ENCODE measurements at regions not wholly inside any gene's neighbourhood (a gene's known extent, or its start where the extent isn't known, plus 50 kb on each side); places are given as distances from the start of the nearest gene placed in this dataset.

- in situ Hi-C loops (cut with HindIII; ENCODE audit: low sequenced_read_pairs): no loop called here
- TF ChIP-seq, protein P1, sequence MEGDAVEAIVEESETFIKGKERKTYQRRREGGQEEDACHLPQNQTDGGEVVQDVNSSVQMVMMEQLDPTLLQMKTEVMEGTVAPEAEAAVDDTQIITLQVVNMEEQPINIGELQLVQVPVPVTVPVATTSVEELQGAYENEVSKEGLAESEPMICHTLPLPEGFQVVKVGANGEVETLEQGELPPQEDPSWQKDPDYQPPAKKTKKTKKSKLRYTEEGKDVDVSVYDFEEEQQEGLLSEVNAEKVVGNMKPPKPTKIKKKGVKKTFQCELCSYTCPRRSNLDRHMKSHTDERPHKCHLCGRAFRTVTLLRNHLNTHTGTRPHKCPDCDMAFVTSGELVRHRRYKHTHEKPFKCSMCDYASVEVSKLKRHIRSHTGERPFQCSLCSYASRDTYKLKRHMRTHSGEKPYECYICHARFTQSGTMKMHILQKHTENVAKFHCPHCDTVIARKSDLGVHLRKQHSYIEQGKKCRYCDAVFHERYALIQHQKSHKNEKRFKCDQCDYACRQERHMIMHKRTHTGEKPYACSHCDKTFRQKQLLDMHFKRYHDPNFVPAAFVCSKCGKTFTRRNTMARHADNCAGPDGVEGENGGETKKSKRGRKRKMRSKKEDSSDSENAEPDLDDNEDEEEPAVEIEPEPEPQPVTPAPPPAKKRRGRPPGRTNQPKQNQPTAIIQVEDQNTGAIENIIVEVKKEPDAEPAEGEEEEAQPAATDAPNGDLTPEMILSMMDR (IDR thresholded peaks at IDR 0.05; ENCODE audit: low read depth, low read length, missing control alignments): no peak
- no peak overlapping the region for H3K4me3 ChIP-seq (ENCODE audit: low read depth, low read length)
- no peak for DNase-seq (ENCODE audit: low read depth)
Observed at GRCh38 chr4:149955780-149956390, 122.4 kb upstream of the DCLK2 start.

DNA sequence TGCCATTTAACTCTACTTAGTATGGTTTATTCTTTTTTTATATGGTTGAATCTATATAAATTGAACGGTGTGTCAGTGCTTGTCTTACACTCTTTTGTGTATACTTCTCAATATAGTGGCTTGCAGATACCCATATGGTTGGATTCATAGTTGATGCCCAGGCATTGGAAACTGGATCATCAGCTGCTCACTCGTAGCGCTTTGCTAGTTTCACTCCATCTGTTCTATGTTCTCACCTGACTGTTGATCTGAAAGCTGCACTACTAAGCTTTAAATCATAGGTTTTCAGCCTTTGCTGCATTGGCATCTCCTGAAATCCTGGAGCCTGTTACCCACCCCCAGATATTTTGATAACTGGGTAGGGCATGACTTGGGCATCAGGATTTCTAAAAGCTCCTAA is 121.6 kb upstream of the DCLK2 start:
- in situ Hi-C loops (cut with HindIII; ENCODE audit: low sequenced_read_pairs): no loop called here
- H3K4me3 ChIP-seq (ENCODE audit: low read depth, low read length): no peak overlapping the region

DNA sequence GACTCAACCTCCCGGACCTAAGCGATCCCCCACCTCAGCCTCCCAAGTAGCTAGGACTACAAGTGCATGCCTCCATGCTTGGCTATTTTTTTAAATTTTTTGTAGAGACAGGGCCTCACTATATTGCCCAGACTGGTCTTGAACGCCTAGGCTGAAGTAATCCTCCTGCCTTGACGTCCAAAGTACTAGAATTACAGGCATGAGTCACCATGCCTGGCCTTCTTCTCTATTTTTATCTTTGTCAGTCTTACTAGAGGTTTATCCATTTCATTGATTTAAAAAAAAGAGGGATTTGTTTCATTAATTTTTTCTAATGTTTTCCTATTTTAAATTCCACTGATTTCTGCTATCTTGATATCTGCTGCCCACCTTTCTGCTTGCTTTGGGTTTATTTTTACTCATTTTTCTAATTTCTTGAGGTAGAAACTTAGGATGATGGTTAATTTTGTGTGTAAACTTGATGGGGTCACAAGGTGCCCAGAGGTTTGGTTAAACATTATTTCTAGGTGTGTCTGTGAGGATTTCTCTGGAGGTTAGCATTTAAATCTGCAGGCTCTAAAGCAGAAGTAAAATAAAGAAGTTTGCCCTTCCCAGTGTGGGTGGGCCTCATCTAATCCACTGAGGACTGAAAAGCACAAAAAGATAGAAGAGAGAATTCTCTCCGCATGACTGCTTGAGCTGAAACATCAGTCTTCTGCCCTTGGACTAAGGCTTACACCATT is 116.2 kb upstream of the DCLK2 start:
- H3K4me3 ChIP-seq (ENCODE audit: low read depth, low read length): no peak overlapping the region
- no peak for DNase-seq (ENCODE audit: low read depth)
- TF ChIP-seq, protein P1 (IDR thresholded peaks at IDR 0.05; ENCODE audit: low read depth, low read length, missing control alignments): no peak
- in situ Hi-C loops (cut with HindIII; ENCODE audit: low sequenced_read_pairs): no loop called here

More for the DNA sequence above, 121.6 kb upstream of the DCLK2 start:
- DNase-seq (ENCODE audit: low read depth): no peak
- TF ChIP-seq, protein P1 (IDR thresholded peaks at IDR 0.05; ENCODE audit: low read depth, low read length, missing control alignments): no peak

DNA sequence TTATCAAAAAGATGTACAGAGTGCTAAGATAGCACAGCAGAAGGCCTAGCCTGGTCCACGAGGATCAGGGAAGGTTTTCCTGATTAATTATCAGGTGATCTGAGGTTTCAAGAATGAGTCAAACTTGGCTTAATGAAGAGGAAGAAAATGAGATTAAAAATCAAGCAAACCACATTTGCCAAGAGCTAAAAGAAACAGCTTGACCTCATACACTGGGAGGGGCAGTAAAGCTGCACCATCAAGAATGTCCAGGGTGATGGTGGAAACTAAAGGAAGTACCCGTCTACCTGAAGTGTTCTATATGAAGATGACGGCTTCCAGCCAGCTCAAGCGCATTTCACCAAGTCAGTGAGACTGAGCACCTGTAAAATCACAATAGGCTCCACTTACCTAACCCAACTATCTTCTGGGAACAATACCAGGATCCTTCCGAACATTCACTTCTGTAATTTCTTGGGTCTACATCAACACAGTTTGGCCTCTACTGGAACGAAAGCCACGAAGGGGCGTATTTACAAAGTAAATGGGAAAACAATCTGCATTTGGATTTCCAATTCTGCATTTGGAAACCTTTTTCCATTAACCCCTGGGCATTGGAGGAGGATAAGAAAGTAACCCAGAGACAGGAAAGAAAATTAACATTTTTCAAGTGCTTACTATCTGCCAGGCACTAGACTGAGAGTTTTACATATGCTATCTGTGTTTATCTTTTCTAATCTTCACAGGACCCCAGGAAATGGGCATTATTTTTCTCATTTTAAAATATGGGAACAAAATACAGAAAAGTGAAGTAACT is 114.0 kb upstream of the DCLK2 start:
- TF ChIP-seq, protein P1 (IDR thresholded peaks at IDR 0.05; ENCODE audit: low read depth, low read length, missing control alignments): no peak
- DNase-seq (ENCODE audit: low read depth): no peak
- H3K4me3 ChIP-seq (ENCODE audit: low read depth, low read length): no peak overlapping the region
- in situ Hi-C loops (cut with HindIII; ENCODE audit: low sequenced_read_pairs): no loop called here

DNA sequence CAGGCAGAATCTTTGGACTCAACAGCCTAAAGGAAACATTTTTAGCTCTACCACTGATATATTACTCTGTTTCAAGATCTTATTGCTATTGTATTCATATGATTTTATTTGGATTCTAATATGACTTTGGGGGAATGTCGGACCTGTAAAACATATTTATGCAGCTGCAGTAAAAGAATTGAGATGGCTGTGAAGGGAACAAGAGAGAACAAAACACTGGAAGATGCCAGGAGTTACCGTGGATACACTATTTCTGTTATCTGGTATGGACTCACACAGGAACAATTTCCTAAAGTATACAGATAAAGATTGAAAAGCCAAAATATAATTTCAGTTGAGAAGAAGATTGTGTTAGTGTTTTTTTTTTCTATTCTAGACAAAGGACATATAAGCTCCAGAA is 113.0 kb upstream of the DCLK2 start:
- DNase-seq (ENCODE audit: low read depth): no peak
- H3K4me3 ChIP-seq (ENCODE audit: low read depth, low read length): no peak overlapping the region
- TF ChIP-seq, protein P1 (IDR thresholded peaks at IDR 0.05; ENCODE audit: low read depth, low read length, missing control alignments): no peak
- in situ Hi-C loops (cut with HindIII; ENCODE audit: low sequenced_read_pairs): no loop called here

DNA sequence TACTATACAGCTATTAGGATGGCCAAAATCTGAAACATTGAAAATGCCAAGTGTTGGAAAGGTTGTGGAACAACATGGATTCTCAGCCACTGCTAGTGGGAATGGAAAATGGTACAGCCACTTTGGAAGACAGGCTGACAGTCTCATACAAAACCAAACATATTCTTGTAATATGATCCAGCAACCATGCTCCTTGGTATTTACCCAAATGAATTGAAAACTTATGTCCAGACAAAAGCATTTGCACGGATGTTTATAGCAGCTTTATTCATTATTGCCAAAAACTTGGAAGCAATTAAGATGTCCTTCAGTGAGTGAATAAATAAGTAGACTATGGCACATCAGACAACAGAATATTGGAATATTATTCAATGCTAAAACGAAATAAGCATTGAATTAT is 105.8 kb upstream of the DCLK2 start:
- TF ChIP-seq, protein P1 (IDR thresholded peaks at IDR 0.05; ENCODE audit: low read depth, low read length, missing control alignments): no peak
- in situ Hi-C loops (cut with HindIII; ENCODE audit: low sequenced_read_pairs): no loop called here
- no peak overlapping the region for H3K4me3 ChIP-seq (ENCODE audit: low read depth, low read length)
- DNase-seq (ENCODE audit: low read depth): no peak

All from astrocyte of the cerebellum (primary cell).